Activated CD4-positive, alpha-beta T cell treated with anti-CD3 and anti-CD28 coated beads, Interleukin-2, amount 10 ng/mL, durations not matched to agents 7 days and 5 days (primary cell): ENCODE measurements at regions not wholly inside any gene's neighbourhood (a gene's known extent, or its start where the extent isn't known, plus 50 kb on each side); places are given as distances from the start of the nearest gene placed in this dataset.

Source experiments
- CTCF ChIA-PET: fragments of 350-600 bp; sonication (Branson Sonifier 250); formaldehyde crosslinking; loops from one replicate; lab custom pipeline; 2021; ENCODE audit warnings: antibody characterized with exemption; lab: Charles Lee
- POLR2A ChIA-PET: fragments of 350-600 bp; sonication (Branson Sonifier 250); formaldehyde crosslinking; loops from one replicate; lab custom pipeline; 2021; ENCODE audit warnings: antibody characterized with exemption; lab: Charles Lee
- DNase-seq: peaks from one replicate; pipeline ENCODE4 v3.0.0-alpha.2; 2020
- H3K27ac Mint-ChIP-seq: one replicate; pipeline ENCODE4 v1.8.0; 2021; ENCODE audit warnings: mild to moderate bottlenecking, moderate library complexity, mixed read lengths
- H3K27me3 Mint-ChIP-seq: one replicate; pipeline ENCODE4 v1.8.0; 2021; ENCODE audit warnings: mixed read lengths
- H3K36me3 Mint-ChIP-seq: one replicate; pipeline ENCODE4 v1.8.0; 2021; ENCODE audit warnings: low read depth, mixed read lengths
- H3K4me1 Mint-ChIP-seq: one replicate; pipeline ENCODE4 v1.8.0; 2021; ENCODE audit warnings: mixed read lengths
- H3K4me3 Mint-ChIP-seq: one replicate; pipeline ENCODE4 v1.8.0; 2021; ENCODE audit warnings: mild to moderate bottlenecking, moderate library complexity, mixed read lengths
- H3K9me3 Mint-ChIP-seq: one replicate; pipeline ENCODE4 v1.8.0; 2021; ENCODE audit warnings: mixed read lengths

DNA sequence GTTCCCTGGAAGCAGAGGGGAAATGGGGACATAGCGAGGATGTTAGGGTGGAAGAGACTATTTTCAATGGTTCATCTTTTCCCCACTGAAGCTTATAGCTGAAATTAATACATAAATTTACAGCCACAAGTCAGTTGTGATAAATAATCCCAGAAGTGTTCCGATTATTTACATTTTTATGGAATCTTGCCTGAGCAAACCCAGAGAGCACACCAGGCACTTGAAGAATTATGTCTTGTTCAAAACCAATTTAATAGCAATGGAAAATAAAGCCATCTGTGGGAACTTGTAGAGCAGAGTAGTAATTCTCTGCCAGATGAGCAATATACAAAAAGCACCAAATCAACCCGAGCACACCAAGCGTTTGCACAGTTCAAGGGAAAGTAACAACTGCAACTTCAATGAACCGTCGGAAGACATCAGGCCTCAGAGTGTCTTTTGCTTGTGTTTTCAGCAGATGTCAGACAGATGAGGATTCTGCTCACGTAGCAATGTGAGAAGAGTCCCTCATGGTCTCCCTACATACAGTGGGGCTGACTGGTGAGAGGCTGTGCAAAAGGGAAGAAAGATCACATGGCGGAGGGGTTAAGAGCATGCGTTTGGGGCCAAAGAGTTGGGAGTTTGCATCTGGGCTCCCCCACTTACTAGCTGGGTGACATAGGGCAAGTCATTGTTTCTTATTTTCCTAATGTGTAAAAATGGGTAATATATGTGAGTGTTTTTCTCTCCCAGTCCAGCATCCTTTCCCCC lies 148.7 kb upstream of the HS3ST2 start:
- H3K27me3 Mint-ChIP-seq, result no peaks in the 10 kb centered on the region
- no peaks in the 10 kb centered on the region for H3K36me3 Mint-ChIP-seq
- H3K4me1 Mint-ChIP-seq, result no peaks in the 10 kb centered on the region
- CTCF ChIA-PET, result interaction anchor here (0.6 kb wide), 1 partner anchor 1164 kb away, joined by 3 read pairs; no protein-coding TSS in a partner anchor
- H3K4me3 Mint-ChIP-seq, result no peak overlapping the region
- no peak for DNase-seq
- no peaks in the 10 kb centered on the region for H3K9me3 Mint-ChIP-seq
- H3K27ac Mint-ChIP-seq, result no peak overlapping the region
- POLR2A ChIA-PET, result no interaction called here

DNA sequence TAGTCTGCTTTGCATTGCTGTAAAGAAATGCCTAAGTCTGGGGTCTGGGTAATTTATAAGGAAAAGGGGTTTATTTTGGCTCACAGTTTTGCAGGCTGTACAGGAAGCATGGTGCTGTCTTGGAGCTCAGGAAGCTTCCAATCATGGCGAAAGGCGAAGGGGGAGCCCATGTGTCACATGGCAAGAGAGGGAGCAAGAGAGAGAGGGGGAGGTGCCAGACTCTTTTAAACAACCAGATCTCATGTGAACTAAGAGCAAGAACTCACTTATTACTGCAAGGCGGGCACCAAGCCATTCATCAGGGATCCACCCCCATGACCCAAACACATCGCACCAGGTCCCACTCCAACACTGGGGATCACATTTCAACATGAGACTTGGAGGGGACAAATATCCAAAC lies 148.2 kb upstream of the HS3ST2 start:
- no peaks in the 10 kb centered on the region for H3K4me1 Mint-ChIP-seq
- no peak overlapping the region for H3K27ac Mint-ChIP-seq
- ChIA-PET POLR2A (interaction anchor here (0.7 kb wide), 1 partner anchor 710 kb away, joined by 3 read pairs; no protein-coding TSS in a partner anchor), CTCF (no interaction called here)
- H3K36me3 Mint-ChIP-seq, result no peaks in the 10 kb centered on the region
- no peak overlapping the region for H3K4me3 Mint-ChIP-seq
- DNase-seq, result no peak
- H3K9me3 Mint-ChIP-seq, result no peaks in the 10 kb centered on the region
- no peaks in the 10 kb centered on the region for H3K27me3 Mint-ChIP-seq

DNA sequence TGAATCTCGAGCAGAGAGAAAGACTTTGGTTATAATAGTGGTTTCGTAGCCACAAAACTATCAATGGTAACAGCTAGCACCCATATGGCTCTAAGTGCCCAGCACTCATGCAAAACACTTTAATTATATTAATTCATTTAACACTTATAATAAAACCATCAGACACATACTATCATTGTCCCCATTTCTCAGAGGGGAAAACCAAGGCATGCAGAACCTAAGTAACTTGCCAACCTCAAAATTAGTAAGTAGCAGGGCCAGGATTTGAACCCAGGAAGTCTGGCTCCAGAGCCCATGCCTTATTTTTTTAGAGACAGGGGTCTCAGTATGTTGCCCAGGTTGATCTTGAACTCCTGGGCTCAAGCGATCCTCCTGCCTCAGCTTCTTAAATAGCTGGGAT lies 145.6 kb upstream of the HS3ST2 start:
- Mint-ChIP-seq H3K9me3 (no peaks in the 10 kb centered on the region), H3K36me3 (no peaks in the 10 kb centered on the region), H3K4me1 (no peaks in the 10 kb centered on the region), H3K4me3 (no peak overlapping the region), H3K27me3 (no peaks in the 10 kb centered on the region), H3K27ac (no peak overlapping the region)
- no peak for DNase-seq
- ChIA-PET POLR2A (no interaction called here), CTCF (interaction anchor here (0.5 to 0.6 kb wide), 2 partner anchors 20 to 1326 kb away, joined by 3 read pairs; no protein-coding TSS in a partner anchor)

DNA sequence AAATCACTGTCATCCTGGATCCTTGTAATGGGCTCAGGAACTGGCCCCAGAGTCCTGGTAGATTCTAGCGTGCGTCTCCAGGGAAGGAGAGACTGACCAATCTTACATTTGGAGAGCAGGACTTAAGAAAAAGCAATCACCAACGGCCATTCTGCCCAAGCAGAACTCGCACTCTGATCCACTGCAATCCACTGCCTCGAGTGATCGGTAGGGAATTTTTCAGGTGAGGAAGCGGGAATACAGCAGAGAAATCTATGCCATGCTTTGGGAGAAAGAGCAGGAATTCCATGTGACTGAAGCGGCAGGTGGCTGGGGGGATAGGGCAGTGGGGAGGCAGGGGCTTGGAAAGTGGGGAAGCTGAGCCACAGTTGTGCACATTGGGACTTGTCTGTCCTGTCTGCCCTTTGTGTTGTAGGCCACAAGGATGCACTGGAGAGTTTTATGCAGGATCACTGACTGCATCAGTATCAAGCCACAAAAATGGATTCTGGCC lies 143.9 kb upstream of the HS3ST2 start:
- H3K27me3 Mint-ChIP-seq, result no peaks in the 10 kb centered on the region
- no peak overlapping the region for H3K4me3 Mint-ChIP-seq
- no peak overlapping the region for H3K27ac Mint-ChIP-seq
- H3K9me3 Mint-ChIP-seq, result no peaks in the 10 kb centered on the region
- ChIA-PET POLR2A (no interaction called here), CTCF (no interaction called here)
- DNase-seq, result peak; percentile 4
- H3K4me1 Mint-ChIP-seq, result no peaks in the 10 kb centered on the region
- no peaks in the 10 kb centered on the region for H3K36me3 Mint-ChIP-seq

DNA sequence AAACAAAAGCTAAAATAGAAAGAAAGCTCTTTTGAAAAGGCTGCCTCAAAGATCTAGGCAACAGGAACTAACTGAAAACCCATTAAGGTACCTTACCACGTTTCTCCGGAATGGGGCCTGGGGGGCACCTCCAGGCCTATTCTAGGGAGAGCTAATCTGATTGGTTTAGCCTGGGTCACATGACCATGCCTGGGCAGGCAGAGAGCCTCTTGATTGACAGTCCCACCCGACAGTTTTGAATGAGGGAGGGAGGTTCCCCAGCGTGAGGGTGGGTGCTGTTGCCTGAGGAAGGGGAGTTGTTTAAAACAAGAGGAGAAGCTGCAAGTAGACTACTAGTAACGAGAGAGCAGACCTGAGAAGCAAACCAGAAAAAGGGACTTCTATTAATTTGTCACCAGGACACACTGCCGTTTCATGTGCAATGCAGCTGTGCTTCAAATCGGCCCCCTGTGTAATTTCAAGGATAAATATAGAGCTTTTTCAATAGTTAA lies 143.4 kb upstream of the HS3ST2 start:
- H3K9me3 Mint-ChIP-seq, result no peaks in the 10 kb centered on the region

DNA sequence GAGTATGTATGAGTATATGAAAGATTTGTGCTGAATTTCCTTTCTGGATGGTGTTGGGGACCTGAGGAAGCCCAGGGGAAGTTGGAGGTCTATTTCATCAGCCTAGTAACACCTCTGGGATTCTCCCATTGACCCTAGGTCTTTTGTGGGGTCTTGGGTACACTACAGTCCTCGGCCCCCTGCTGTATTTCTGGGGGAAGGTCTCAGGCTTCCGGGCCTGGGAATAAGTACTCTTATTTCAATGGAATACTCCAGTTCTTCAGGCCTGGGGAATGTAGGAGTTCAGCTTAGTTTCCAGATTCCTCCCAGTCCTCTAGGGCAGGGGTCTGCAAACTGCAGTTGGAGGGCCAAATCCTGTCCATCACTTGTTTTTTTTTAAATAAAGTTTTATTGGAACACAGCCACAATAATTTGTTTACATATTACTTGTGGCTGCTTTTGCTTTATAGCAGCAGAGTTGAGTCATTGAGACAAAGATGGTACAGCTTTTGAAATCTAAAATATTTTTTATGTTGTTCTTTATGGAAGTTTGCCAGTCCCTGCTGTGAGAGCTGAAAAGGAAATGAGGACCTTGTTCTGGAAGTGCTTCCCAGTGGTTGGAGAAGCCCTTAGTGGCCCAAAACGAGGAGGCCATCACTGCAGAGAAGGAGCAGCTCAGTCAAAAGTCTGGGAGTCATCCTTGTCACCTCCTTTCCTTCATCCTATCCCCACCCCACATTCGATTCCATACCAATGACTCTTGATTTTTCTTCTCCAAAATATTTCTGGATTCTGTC lies 142.5 kb upstream of the HS3ST2 start:
- Mint-ChIP-seq H3K27ac (no peak overlapping the region), H3K4me1 (no peaks in the 10 kb centered on the region), H3K36me3 (no peaks in the 10 kb centered on the region), H3K27me3 (no peaks in the 10 kb centered on the region), H3K4me3 (no peak overlapping the region), H3K9me3 (no peaks in the 10 kb centered on the region)
- CTCF ChIA-PET, result no interaction called here
- no peak for DNase-seq
- POLR2A ChIA-PET, result no interaction called here

More for the DNA sequence above, 143.4 kb upstream of the HS3ST2 start:
- CTCF ChIA-PET, result interaction anchor here (0.6 kb wide), 1 partner anchor 12 kb away, joined by 3 read pairs; no protein-coding TSS in a partner anchor
- H3K27ac Mint-ChIP-seq, result no peak overlapping the region
- POLR2A ChIA-PET, result no interaction called here
- H3K4me1 Mint-ChIP-seq, result no peaks in the 10 kb centered on the region
- peak; percentile 28 for DNase-seq
- no peaks in the 10 kb centered on the region for H3K27me3 Mint-ChIP-seq
- H3K4me3 Mint-ChIP-seq, result no peak overlapping the region
- H3K36me3 Mint-ChIP-seq, result no peaks in the 10 kb centered on the region

DNA sequence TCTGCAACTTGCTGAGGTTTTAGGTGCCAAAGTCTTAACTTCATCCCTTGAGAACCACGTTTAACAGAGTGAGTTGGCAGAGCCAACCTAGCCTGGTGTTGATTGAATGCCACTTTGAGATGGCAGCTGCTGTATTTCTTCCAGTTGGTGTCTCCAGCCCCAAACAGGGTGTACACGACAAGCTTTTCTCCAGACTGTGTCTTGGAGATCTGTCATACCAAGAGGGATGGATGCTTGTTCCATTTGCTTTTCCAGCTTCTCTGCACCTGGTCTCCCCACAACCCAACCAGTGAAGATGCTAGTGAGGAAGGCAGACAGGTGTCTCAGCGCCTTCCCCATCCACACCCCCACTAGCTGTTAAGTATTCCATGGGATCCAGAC lies 141.1 kb upstream of the HS3ST2 start:
- Mint-ChIP-seq H3K9me3 (no peaks in the 10 kb centered on the region), H3K4me3 (no peak overlapping the region), H3K27ac (no peak overlapping the region), H3K36me3 (no peaks in the 10 kb centered on the region), H3K27me3 (no peaks in the 10 kb centered on the region), H3K4me1 (no peaks in the 10 kb centered on the region)
- POLR2A ChIA-PET, result no interaction called here
- no peak for DNase-seq
- CTCF ChIA-PET, result interaction anchor here (1.1 kb wide), 1 partner anchor 26 kb away, joined by 6 read pairs; no protein-coding TSS in a partner anchor

DNA sequence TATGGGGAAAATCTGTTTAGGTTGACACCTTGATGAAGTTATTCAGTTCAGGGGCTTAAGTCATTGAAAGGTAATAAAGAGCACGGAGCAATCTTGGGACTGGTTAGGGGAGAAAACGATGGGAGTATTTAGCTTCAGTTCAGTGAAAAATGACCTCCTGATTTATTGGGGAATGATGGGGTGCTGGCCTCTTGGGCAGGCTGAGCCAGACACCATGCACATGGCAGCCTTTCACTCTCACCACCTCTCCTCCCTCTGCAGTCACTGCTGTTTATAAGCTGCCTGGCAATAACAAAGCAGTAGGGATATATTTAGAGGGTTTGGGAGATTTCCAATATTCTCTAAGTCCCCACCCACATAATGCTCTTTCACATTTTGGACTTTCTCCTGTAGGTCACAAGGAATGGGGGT lies 140.5 kb upstream of the HS3ST2 start:
- POLR2A ChIA-PET, result no interaction called here
- no peaks in the 10 kb centered on the region for H3K36me3 Mint-ChIP-seq
- no peak overlapping the region for H3K27ac Mint-ChIP-seq
- CTCF ChIA-PET, result interaction anchor here (1.1 kb wide), 1 partner anchor 25 kb away, joined by 6 read pairs; no protein-coding TSS in a partner anchor
- no peak for DNase-seq
- H3K4me3 Mint-ChIP-seq, result no peak overlapping the region
- no peaks in the 10 kb centered on the region for H3K27me3 Mint-ChIP-seq
- H3K4me1 Mint-ChIP-seq, result no peaks in the 10 kb centered on the region
- no peaks in the 10 kb centered on the region for H3K9me3 Mint-ChIP-seq

DNA sequence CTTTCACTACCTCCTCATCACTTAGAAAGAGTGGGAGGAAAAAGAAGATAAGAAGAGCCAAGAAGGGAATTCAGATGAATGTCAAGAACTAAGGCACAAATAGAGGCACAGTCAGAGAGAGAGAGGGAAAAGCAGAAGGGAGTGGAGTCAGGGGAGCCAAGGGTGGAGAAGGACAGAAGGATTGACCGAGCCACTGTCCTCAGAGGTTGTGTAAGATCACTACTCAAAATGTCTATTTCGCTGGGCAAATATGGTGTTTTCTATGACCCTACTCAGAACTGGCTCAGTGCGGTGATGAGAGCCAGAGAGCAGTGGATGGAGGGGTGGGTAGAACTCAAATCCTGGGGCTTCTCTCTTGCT lies 139.2 kb upstream of the HS3ST2 start:
- Mint-ChIP-seq H3K4me1 (no peaks in the 10 kb centered on the region), H3K27ac (no peak overlapping the region), H3K4me3 (no peak overlapping the region), H3K27me3 (no peaks in the 10 kb centered on the region), H3K36me3 (no peaks in the 10 kb centered on the region), H3K9me3 (no peaks in the 10 kb centered on the region)
- POLR2A ChIA-PET, result no interaction called here
- DNase-seq, result no peak
- CTCF ChIA-PET, result no interaction called here

DNA sequence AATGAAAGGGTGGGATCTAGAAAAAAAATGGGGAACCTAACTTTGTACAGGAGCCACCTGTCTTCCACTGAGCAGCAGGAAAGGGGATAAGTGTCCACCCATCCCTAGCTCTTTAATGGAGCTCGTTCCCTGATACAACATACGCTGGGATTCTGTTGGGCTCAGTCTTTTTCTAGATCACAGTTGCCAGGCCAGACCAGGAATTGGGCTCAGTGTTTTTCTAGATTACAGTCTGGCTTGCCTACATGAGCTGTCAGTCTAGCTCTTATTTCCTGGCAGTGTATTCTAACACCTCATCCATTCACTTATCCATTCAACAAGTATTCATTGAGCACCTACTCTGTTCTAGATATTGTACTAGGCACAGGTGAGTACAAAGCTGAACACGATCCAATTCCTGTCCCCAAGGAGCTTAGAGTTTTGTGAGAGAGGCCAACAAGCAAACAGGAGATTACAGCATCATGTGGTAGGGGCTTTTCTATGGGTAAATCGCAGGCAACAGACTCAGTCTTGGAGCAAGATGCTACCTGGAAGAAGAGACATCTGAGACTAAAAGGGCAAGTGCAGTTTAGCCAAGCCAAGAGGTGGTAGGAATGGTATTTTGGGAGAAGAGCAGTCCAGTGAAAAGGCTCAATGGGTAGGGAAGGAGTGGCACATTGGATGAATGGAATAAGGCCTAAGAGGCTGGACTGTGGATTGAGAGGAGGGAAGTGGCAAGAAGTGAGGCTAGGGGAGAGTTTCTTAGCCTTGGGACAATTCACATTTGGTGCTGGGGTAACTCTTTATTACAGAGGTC lies 138.0 kb upstream of the HS3ST2 start:
- Mint-ChIP-seq H3K27me3 (no peaks in the 10 kb centered on the region), H3K36me3 (no peaks in the 10 kb centered on the region), H3K27ac (no peak overlapping the region), H3K4me1 (no peaks in the 10 kb centered on the region), H3K4me3 (no peak overlapping the region), H3K9me3 (no peaks in the 10 kb centered on the region)
- POLR2A ChIA-PET, result no interaction called here
- CTCF ChIA-PET, result no interaction called here
- DNase-seq, result no peak

DNA sequence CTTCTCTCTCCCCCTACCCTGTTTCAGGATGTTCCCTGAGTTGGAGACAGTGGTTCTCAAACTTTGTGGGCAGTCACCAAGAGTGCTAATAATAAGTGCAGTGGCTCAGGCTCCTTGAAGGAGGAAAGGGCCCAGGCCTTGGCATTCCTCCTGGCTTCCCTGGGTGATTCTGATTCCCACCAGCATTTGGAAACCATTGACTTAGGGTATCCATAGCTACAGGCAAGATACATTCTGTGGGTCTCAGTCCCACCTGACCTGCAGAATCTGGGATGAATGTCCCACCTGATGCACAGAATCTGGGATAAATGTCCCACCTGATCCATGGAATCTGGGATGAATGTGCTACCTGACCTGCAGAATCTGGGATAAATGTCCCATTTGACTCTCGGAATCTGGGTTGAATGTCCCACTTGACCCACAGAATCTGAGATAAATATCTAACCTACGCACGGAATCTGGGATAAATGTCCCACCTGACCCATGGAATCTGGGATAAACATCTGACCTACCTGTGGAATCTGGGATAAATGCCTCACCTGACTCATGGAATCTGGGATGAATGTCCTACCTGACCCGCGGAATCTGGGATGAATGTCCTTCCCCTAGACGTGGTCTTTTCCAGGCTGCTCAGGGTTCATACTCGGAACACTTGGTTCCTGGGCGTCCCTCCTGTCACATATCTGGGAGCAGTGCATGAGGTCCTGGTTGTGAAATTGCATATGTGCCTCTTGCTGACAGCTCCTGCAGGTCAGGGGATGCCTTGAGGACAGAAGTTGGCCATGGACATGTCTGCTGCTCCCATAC lies 136.7 kb upstream of the HS3ST2 start:
- Mint-ChIP-seq H3K27ac (no peak overlapping the region), H3K4me3 (no peak overlapping the region), H3K36me3 (no peaks in the 10 kb centered on the region), H3K9me3 (no peaks in the 10 kb centered on the region), H3K27me3 (no peaks in the 10 kb centered on the region), H3K4me1 (no peaks in the 10 kb centered on the region)
- ChIA-PET POLR2A (no interaction called here), CTCF (no interaction called here)
- no peak for DNase-seq

DNA sequence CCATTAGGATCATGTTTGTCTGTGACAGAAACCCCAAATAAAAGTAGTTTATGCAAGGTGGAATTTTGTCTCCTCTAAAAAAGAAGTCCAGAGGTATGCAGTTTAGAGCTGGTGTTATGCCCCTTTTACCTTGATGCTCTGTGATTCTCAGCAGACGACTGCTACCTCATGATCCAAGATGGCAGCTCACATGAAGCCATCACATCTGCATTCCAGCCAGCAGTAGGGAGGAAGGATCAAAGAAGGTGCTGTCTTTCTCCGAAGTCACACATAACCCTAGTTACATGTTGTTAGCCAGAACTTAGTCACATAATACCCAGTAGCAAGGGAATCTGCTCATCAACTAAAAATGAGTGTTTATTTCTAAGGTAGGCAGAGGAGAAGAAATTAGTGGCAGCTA lies 135.7 kb upstream of the HS3ST2 start:
- Mint-ChIP-seq H3K36me3 (no peaks in the 10 kb centered on the region), H3K4me3 (no peak overlapping the region), H3K9me3 (no peaks in the 10 kb centered on the region), H3K4me1 (no peaks in the 10 kb centered on the region), H3K27ac (no peak overlapping the region), H3K27me3 (no peaks in the 10 kb centered on the region)
- DNase-seq, result no peak
- CTCF ChIA-PET, result no interaction called here
- POLR2A ChIA-PET, result no interaction called here
